ENCODE measurements at regions not wholly inside any gene's neighbourhood (a gene's known extent, or its start where the extent isn't known, plus 50 kb on each side); places are given as distances from the start of the nearest gene placed in this dataset.

- Mint-ChIP-seq H3K27me3 (ENCODE audit: low read depth) (peaks cover 1% of the 10 kb centered on the region), H3K4me1 (peaks cover 31% of the 10 kb centered on the region), H3K9me3 (peaks cover 5% of the 10 kb centered on the region), H3K27ac (peak overlapping the region in 2 of 3 experiments; percentile 4 to 19), H3K36me3 (ENCODE audit: low read depth) (no peaks in the 10 kb centered on the region), H3K4me3 (no peak overlapping the region)
- TF ChIP-seq CTCF (IDR thresholded peaks at IDR 0.05; ENCODE audit: unreplicated experiment in 3 of 3) = no peak
These were observed 456.2 kb upstream of the THBS1 start for GRCh38 chr15:39124553-39125171.

GRCh38 chr15:39125226-39125625 is 455.7 kb upstream of the THBS1 start:
- peaks cover 2% of the 10 kb centered on the region for H3K9me3 Mint-ChIP-seq
- no peaks in the 10 kb centered on the region for H3K36me3 Mint-ChIP-seq (ENCODE audit: low read depth)
- peak overlapping the region in 2 of 3 experiments; percentile 4 to 19 for H3K27ac Mint-ChIP-seq
- H3K27me3 Mint-ChIP-seq (ENCODE audit: low read depth) = peaks cover 4% of the 10 kb centered on the region
- H3K4me3 Mint-ChIP-seq = no peak overlapping the region
- TF ChIP-seq CTCF (IDR thresholded peaks at IDR 0.05; ENCODE audit: unreplicated experiment in 3 of 3) = no peak
- peaks cover 31% of the 10 kb centered on the region for H3K4me1 Mint-ChIP-seq

- no peaks in the 10 kb centered on the region for H3K9me3 Mint-ChIP-seq
- H3K27me3 Mint-ChIP-seq (ENCODE audit: low read depth) = peaks cover 5% of the 10 kb centered on the region
- H3K36me3 Mint-ChIP-seq (ENCODE audit: low read depth) = no peaks in the 10 kb centered on the region
- H3K4me1 Mint-ChIP-seq = peaks cover 33% of the 10 kb centered on the region
- no peak overlapping the region for H3K4me3 Mint-ChIP-seq
- H3K27ac Mint-ChIP-seq = peak overlapping the region in 1 of 3 experiments; percentile 11
- TF ChIP-seq CTCF (IDR thresholded peaks at IDR 0.05; ENCODE audit: unreplicated experiment in 3 of 3) = peak; percentile 41 to 60 (median 52)
These were observed 455.0 kb upstream of the THBS1 start for GRCh38 chr15:39125904-39126303.

GRCh38 chr15:39127151-39127790 is 453.6 kb upstream of the THBS1 start:
- peaks cover 36% of the 10 kb centered on the region for H3K4me1 Mint-ChIP-seq

GRCh38 chr15:39127925-39128617 is 452.8 kb upstream of the THBS1 start:
- peaks cover 40% of the 10 kb centered on the region for H3K4me1 Mint-ChIP-seq
- no peaks in the 10 kb centered on the region for H3K36me3 Mint-ChIP-seq (ENCODE audit: low read depth)
- no peak overlapping the region for H3K4me3 Mint-ChIP-seq
- H3K27ac Mint-ChIP-seq = peak overlapping the region; percentile 58 to 79 (median 69)
- H3K9me3 Mint-ChIP-seq = no peaks in the 10 kb centered on the region
- TF ChIP-seq CTCF (IDR thresholded peaks at IDR 0.05; ENCODE audit: unreplicated experiment in 3 of 3) = no peak
- peaks cover 5% of the 10 kb centered on the region for H3K27me3 Mint-ChIP-seq (ENCODE audit: low read depth)

More at GRCh38 chr15:39127151-39127790, 453.6 kb upstream of the THBS1 start:
- no peaks in the 10 kb centered on the region for H3K9me3 Mint-ChIP-seq
- no peaks in the 10 kb centered on the region for H3K36me3 Mint-ChIP-seq (ENCODE audit: low read depth)
- peak overlapping the region in 2 of 3 experiments; percentile 58 to 66 for H3K27ac Mint-ChIP-seq
- H3K4me3 Mint-ChIP-seq = no peak overlapping the region
- H3K27me3 Mint-ChIP-seq (ENCODE audit: low read depth) = peaks cover 5% of the 10 kb centered on the region
- no peak for TF ChIP-seq CTCF (IDR thresholded peaks at IDR 0.05; ENCODE audit: unreplicated experiment in 3 of 3)
